ENCODE measurements at regions not wholly inside any gene's neighbourhood (a gene's known extent, or its start where the extent isn't known, plus 50 kb on each side); places are given as distances from the start of the nearest gene placed in this dataset.

GRCh38 chr18:48488388-48488850 is 50.4 kb upstream of the CTIF start:
- DNase-seq (ENCODE audit: low spot score) (peak; percentile 77), FAIRE-seq (no peak)

- FAIRE-seq, result no peak
- DNase-seq (ENCODE audit: low spot score), result no peak
Measured at GRCh38 chr18:48486754-48487153, 52.1 kb upstream of the CTIF start.

- FAIRE-seq (no peak), DNase-seq (ENCODE audit: low spot score) (no peak)
Measured at GRCh38 chr18:48485828-48486405, 52.9 kb upstream of the CTIF start.

GRCh38 chr18:48481092-48481491 is 57.7 kb upstream of the CTIF start:
- DNase-seq (ENCODE audit: low spot score), result no peak
- FAIRE-seq, result no peak

- DNase-seq (ENCODE audit: low spot score), result no peak
- FAIRE-seq, result no peak
Measured at GRCh38 chr18:48479531-48479930, 59.3 kb upstream of the CTIF start.

- FAIRE-seq (no peak), DNase-seq (ENCODE audit: low spot score) (no peak)
Measured at GRCh38 chr18:48477348-48477747, 61.5 kb upstream of the CTIF start.

- FAIRE-seq (no peak), DNase-seq (ENCODE audit: low spot score) (no peak)
Measured at GRCh38 chr18:48476550-48476917, 62.3 kb upstream of the CTIF start.

GRCh38 chr18:48475635-48476549 is 62.9 kb upstream of the CTIF start:
- FAIRE-seq, result no peak
- DNase-seq (ENCODE audit: low spot score), result peak; percentile 70

- FAIRE-seq (no peak), DNase-seq (ENCODE audit: low spot score) (no peak)
Measured at GRCh38 chr18:48473816-48474215, 64.6 kb upstream of the ZBTB7C start.

- FAIRE-seq (no peak), DNase-seq (ENCODE audit: low spot score) (no peak)
Measured at GRCh38 chr18:48472610-48473009, 63.4 kb upstream of the ZBTB7C start.

- no peak for FAIRE-seq
- no peak for DNase-seq (ENCODE audit: low spot score)
Measured at GRCh38 chr18:48470484-48471180, 61.4 kb upstream of the ZBTB7C start.

- no peak for DNase-seq (ENCODE audit: low spot score)
- FAIRE-seq, result no peak
Measured at GRCh38 chr18:48468151-48468550, 59.0 kb upstream of the ZBTB7C start.

- no peak for FAIRE-seq
Measured at GRCh38 chr18:48467231-48467630, 58.0 kb upstream of the ZBTB7C start.

GRCh38 chr18:48462510-48462909 is 53.3 kb upstream of the ZBTB7C start:
- FAIRE-seq (no peak), DNase-seq (ENCODE audit: low spot score) (no peak)

More at GRCh38 chr18:48467231-48467630, 58.0 kb upstream of the ZBTB7C start:
- no peak for DNase-seq (ENCODE audit: low spot score)

- FAIRE-seq (no peak), DNase-seq (ENCODE audit: low spot score) (no peak)
Measured at GRCh38 chr18:48460929-48461583, 51.9 kb upstream of the ZBTB7C start.

- no peak for FAIRE-seq
- DNase-seq (ENCODE audit: low spot score), result no peak
Measured at GRCh38 chr18:48459465-48459864, 50.3 kb upstream of the ZBTB7C start.

- no peak for DNase-seq (ENCODE audit: low spot score)
- FAIRE-seq, result no peak
Measured at GRCh38 chr18:48459016-48459415, 49.8 kb upstream of the ZBTB7C start.

Data from urothelium cell line (cell line).